ENCODE measurements at regions not wholly inside any gene's neighbourhood (a gene's known extent, or its start where the extent isn't known, plus 50 kb on each side); places are given as distances from the start of the nearest gene placed in this dataset.

DNA sequence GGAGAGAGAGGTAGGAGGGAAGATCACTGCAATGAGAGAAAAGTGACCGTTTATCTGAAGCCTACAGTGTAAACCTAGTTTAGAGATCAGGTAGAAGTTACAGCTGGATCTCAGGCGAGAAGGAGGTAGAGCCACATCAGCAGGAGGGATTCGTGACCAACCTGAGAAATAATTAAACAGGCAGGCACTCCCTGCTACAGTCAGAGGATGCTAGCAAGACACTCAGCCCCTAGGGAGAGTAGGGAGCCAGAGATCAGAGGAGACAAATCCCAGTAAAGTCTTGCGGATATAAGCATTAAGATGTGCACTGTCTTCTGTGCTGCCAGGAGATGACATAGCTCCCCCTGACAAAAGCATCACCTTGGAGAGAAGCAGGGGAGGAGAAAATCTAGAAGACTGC, 629.1 kb upstream of the SLC39A10 start:
- Histone ChIP-seq H3K27me3 (ENCODE audit: insufficient read depth) (no peaks in the 10 kb centered on the region), H3K27ac (ENCODE audit: low read depth in 2 of 2, low read length in 1 of 2) (no peak overlapping the region), H3K79me2 (ENCODE audit: insufficient read depth) (no peaks in the 10 kb centered on the region), H3K4me2 (no peak overlapping the region), H4K20me1 (ENCODE audit: insufficient read depth) (no peaks in the 10 kb centered on the region), H3F3A (replicated peaks; ENCODE audit: insufficient read depth) (no peaks in the 10 kb centered on the region), H3K4me1 (ENCODE audit: control insufficient read depth in 1 of 2, insufficient read depth in 2 of 2, low read depth in 1 of 2, low read length in 1 of 2) (no peaks in the 10 kb centered on the region; a peak in 1 of 4 replicates), H3K9me3 (no peaks in the 10 kb centered on the region), H3K36me3 (replicated peaks in 1 of 2; ENCODE audit: control insufficient read depth in 1 of 2, insufficient read depth in 2 of 2, low read length in 1 of 2) (no peaks in the 10 kb centered on the region), H3K9me2 (no peaks in the 10 kb centered on the region), H3K9ac (no peak overlapping the region), H3K4me3 (ENCODE audit: low read depth in 2 of 2, low read length in 1 of 2) (no peak overlapping the region), H2AFZ (ENCODE audit: low read depth) (no peak overlapping the region)
- CTCF ChIA-PET: no interaction called here
- POLR2A ChIA-PET: no interaction called here
- no peak for DNase-seq
- TF ChIP-seq MEF2A (IDR thresholded peaks at IDR 0.05; ENCODE audit: borderline replicate concordance, low read depth): no peak
- TF ChIP-seq RXRA (IDR thresholded peaks at IDR 0.05; ENCODE audit: borderline replicate concordance, low read depth): no peak
- TF ChIP-seq RAD21 (IDR thresholded peaks at IDR 0.05; ENCODE audit: low read length): no peak
- TF ChIP-seq TCF12 (IDR thresholded peaks at IDR 0.05): no peak
- no peak for TF ChIP-seq NRF1 (IDR thresholded peaks at IDR 0.05; ENCODE audit: low read depth, low read length)
- no peak for TF ChIP-seq FOSL2 (IDR thresholded peaks at IDR 0.05; ENCODE audit: borderline replicate concordance, low read depth)
- no peak for TF ChIP-seq USF1 (IDR thresholded peaks at IDR 0.05; ENCODE audit: borderline replicate concordance, low read depth)
- no peak for TF ChIP-seq RCOR1 (IDR thresholded peaks at IDR 0.05; ENCODE audit: low read length)
- TF ChIP-seq NFIC (IDR thresholded peaks at IDR 0.05; ENCODE audit: borderline replicate concordance): no peak
- TF ChIP-seq, protein P1, sequence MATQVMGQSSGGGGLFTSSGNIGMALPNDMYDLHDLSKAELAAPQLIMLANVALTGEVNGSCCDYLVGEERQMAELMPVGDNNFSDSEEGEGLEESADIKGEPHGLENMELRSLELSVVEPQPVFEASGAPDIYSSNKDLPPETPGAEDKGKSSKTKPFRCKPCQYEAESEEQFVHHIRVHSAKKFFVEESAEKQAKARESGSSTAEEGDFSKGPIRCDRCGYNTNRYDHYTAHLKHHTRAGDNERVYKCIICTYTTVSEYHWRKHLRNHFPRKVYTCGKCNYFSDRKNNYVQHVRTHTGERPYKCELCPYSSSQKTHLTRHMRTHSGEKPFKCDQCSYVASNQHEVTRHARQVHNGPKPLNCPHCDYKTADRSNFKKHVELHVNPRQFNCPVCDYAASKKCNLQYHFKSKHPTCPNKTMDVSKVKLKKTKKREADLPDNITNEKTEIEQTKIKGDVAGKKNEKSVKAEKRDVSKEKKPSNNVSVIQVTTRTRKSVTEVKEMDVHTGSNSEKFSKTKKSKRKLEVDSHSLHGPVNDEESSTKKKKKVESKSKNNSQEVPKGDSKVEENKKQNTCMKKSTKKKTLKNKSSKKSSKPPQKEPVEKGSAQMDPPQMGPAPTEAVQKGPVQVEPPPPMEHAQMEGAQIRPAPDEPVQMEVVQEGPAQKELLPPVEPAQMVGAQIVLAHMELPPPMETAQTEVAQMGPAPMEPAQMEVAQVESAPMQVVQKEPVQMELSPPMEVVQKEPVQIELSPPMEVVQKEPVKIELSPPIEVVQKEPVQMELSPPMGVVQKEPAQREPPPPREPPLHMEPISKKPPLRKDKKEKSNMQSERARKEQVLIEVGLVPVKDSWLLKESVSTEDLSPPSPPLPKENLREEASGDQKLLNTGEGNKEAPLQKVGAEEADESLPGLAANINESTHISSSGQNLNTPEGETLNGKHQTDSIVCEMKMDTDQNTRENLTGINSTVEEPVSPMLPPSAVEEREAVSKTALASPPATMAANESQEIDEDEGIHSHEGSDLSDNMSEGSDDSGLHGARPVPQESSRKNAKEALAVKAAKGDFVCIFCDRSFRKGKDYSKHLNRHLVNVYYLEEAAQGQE (IDR thresholded peaks at IDR 0.05; ENCODE audit: low read depth, low read length): no peak
- no peak for TF ChIP-seq PBX3 (IDR thresholded peaks at IDR 0.05)
- TF ChIP-seq SIN3A (IDR thresholded peaks at IDR 0.05; ENCODE audit: borderline replicate concordance, low read depth, low read length): no peak
- no peak for TF ChIP-seq GABPA (IDR thresholded peaks at IDR 0.05; ENCODE audit: low read depth)
- TF ChIP-seq, protein P2, sequence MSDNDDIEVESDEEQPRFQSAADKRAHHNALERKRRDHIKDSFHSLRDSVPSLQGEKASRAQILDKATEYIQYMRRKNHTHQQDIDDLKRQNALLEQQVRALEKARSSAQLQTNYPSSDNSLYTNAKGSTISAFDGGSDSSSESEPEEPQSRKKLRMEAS (IDR thresholded peaks at IDR 0.05; ENCODE audit: low read depth): no peak
- no peak for TF ChIP-seq EZH2phosphoT487 (IDR thresholded peaks at IDR 0.05; ENCODE audit: borderline replicate concordance, low read depth)
- TF ChIP-seq CHD2 (IDR thresholded peaks at IDR 0.05; ENCODE audit: low read length, partially characterized antibody): no peak
- TF ChIP-seq, protein P3, sequence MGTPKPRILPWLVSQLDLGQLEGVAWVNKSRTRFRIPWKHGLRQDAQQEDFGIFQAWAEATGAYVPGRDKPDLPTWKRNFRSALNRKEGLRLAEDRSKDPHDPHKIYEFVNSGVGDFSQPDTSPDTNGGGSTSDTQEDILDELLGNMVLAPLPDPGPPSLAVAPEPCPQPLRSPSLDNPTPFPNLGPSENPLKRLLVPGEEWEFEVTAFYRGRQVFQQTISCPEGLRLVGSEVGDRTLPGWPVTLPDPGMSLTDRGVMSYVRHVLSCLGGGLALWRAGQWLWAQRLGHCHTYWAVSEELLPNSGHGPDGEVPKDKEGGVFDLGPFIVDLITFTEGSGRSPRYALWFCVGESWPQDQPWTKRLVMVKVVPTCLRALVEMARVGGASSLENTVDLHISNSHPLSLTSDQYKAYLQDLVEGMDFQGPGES (IDR thresholded peaks at IDR 0.05; ENCODE audit: low read depth, low read length): no peak
- TF ChIP-seq TAF1 (IDR thresholded peaks at IDR 0.05; ENCODE audit: borderline replicate concordance, low read depth, low read length): no peak
- TF ChIP-seq, protein P4, sequence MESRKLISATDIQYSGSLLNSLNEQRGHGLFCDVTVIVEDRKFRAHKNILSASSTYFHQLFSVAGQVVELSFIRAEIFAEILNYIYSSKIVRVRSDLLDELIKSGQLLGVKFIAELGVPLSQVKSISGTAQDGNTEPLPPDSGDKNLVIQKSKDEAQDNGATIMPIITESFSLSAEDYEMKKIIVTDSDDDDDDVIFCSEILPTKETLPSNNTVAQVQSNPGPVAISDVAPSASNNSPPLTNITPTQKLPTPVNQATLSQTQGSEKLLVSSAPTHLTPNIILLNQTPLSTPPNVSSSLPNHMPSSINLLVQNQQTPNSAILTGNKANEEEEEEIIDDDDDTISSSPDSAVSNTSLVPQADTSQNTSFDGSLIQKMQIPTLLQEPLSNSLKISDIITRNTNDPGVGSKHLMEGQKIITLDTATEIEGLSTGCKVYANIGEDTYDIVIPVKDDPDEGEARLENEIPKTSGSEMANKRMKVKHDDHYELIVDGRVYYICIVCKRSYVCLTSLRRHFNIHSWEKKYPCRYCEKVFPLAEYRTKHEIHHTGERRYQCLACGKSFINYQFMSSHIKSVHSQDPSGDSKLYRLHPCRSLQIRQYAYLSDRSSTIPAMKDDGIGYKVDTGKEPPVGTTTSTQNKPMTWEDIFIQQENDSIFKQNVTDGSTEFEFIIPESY (IDR thresholded peaks at IDR 0.05; ENCODE audit: borderline replicate concordance, low read depth): no peak
- WGBS (ENCODE audit: low lambda C conversion rate): 43% methylated on average over 4 of the region's 4 CpGs
